Right cardiac atrium (tissue), 5 donors: ENCODE measurements at regions not wholly inside any gene's neighbourhood (a gene's known extent, or its start where the extent isn't known, plus 50 kb on each side); places are given as distances from the start of the nearest gene placed in this dataset.
"Not testable (repeated sequence)": the region's sequence is repeated elsewhere in the genome, so short reads cannot be mapped to it uniquely, and the experiment has no call there.

Experiments
- ATAC-seq, 2 donors: fragments of 200-7000 bp; cut with Tn5 transposase; one replicate each; pipeline versions ENCODE4 v1.8.0 to v1.9.1; 2020; ENCODE audit warnings: moderate library complexity in 2 of 2, mild to moderate bottlenecking in 1 of 2
- DNase-seq, 3 donors: peaks; one replicate each; pipeline ENCODE4 v3.0.0-alpha.2; 2020
- H3K27ac ChIP-seq: one replicate; pipeline ENCODE4 v1.5.1; 2013; ENCODE audit warnings: mild to moderate bottlenecking, low read length, control low read depth, moderate library complexity
- H3K27me3 ChIP-seq: one replicate; pipeline ENCODE4 v1.6.1; 2013; ENCODE audit not compliant: control insufficient read depth, insufficient read depth
- H3K4me1 ChIP-seq: one replicate; pipeline ENCODE4 v1.6.1; 2013; ENCODE audit warnings: low read length; ENCODE audit not compliant: control insufficient read depth, insufficient read depth
- H3K4me3 ChIP-seq: one replicate; pipeline ENCODE4 v1.5.1; 2013; ENCODE audit warnings: low read length, control low read depth
- H3K9me3 ChIP-seq: one replicate; pipeline ENCODE4 v1.6.1; 2013; ENCODE audit warnings: low read length; ENCODE audit not compliant: control insufficient read depth
- WGBS: extraction: QIAGEN DNeasy Blood & Tissue Kit; methylation state at CpG from one replicate; pipeline ENCODE4 v1.1.7; 2013; 5-methylcytosine and 5-hydroxymethylcytosine counted together
- intact Hi-C, 4 donors: fragments of 100-400 bp; cut with DNase I; formaldehyde crosslinking; loops; one replicate each; pipeline versions ENCODE4 v1.11.0 to v1.14.0; 2022 to 2023
- donor health status: healthy with polysubstance abuse.
- donor health status: DM: no; HTN: yes; CAD: no.
- donor health status: DM: no; HTN: no; CAD: no.
- donor health status: DM: no; HTN: yes; CAD: no; lungs with severe emphysema.
- donor health status: DM: yes; HTN: yes; CAD: no.

- 87% methylated on average over 1 of the region's 1 CpG for WGBS
- H3K27ac ChIP-seq, result no peak overlapping the region
- H3K4me1 ChIP-seq, result no peaks in the 10 kb centered on the region
- intact Hi-C loops, result no loop called here
- H3K4me3 ChIP-seq, result no peak overlapping the region
- no peak for DNase-seq
- no peak for ATAC-seq
- no peaks in the 10 kb centered on the region for H3K27me3 ChIP-seq
- no peaks in the 10 kb centered on the region for H3K9me3 ChIP-seq
Measured at GRCh38 chr6:114936080-114936479, 593.3 kb upstream of the HS3ST5 start.

GRCh38 chr6:114934079-114934478 lies 591.3 kb upstream of the HS3ST5 start:
- Histone ChIP-seq H3K27ac (no peak overlapping the region), H3K4me3 (no peak overlapping the region), H3K27me3 (no peaks in the 10 kb centered on the region), H3K9me3 (no peaks in the 10 kb centered on the region), H3K4me1 (no peaks in the 10 kb centered on the region)
- no peak for DNase-seq
- intact Hi-C loops, result no loop called here
- WGBS, result 86% methylated on average over 1 of the region's 1 CpG
- no peak for ATAC-seq

- H3K4me1 ChIP-seq, H3K4me3 ChIP-seq, DNase-seq, H3K27ac ChIP-seq, H3K27me3 ChIP-seq, intact Hi-C loops, ATAC-seq, H3K9me3 ChIP-seq: not testable (repeated sequence)
- WGBS, result 83% methylated on average over 8 of the region's 8 CpGs
Measured at GRCh38 chr6:114928731-114929130, 585.9 kb upstream of the HS3ST5 start.

GRCh38 chr6:114906096-114906495 lies 563.3 kb upstream of the HS3ST5 start:
- ATAC-seq (no peak), DNase-seq (no peak)
- no peak overlapping the region for H3K4me3 ChIP-seq
- no peaks in the 10 kb centered on the region for H3K9me3 ChIP-seq
- 78% methylated on average over 2 of the region's 2 CpGs for WGBS
- intact Hi-C loops, result no loop called here
- no peaks in the 10 kb centered on the region for H3K4me1 ChIP-seq
- no peaks in the 10 kb centered on the region for H3K27me3 ChIP-seq
- no peak overlapping the region for H3K27ac ChIP-seq

GRCh38 chr6:114897536-114897935 lies 554.7 kb upstream of the HS3ST5 start:
- intact Hi-C loops, result no loop called here
- ATAC-seq, result no peak
- H3K4me1 ChIP-seq, result no peaks in the 10 kb centered on the region
- no peak for DNase-seq
- H3K27ac ChIP-seq, result no peak overlapping the region
- no peaks in the 10 kb centered on the region for H3K27me3 ChIP-seq
- H3K9me3 ChIP-seq, result no peaks in the 10 kb centered on the region
- H3K4me3 ChIP-seq, result no peak overlapping the region

- Histone ChIP-seq H3K4me3 (no peak overlapping the region), H3K9me3 (no peaks in the 10 kb centered on the region), H3K27me3 (no peaks in the 10 kb centered on the region), H3K27ac (no peak overlapping the region), H3K4me1 (no peaks in the 10 kb centered on the region)
- DNase-seq (no peak), ATAC-seq (no peak)
- intact Hi-C loops, result no loop called here
Measured at GRCh38 chr6:114892211-114892610, 549.4 kb upstream of the HS3ST5 start.

GRCh38 chr6:114888241-114888640 lies 545.4 kb upstream of the HS3ST5 start:
- H3K9me3 ChIP-seq, result no peaks in the 10 kb centered on the region
- H3K4me1 ChIP-seq, result no peaks in the 10 kb centered on the region
- no peaks in the 10 kb centered on the region for H3K27me3 ChIP-seq
- H3K27ac ChIP-seq, result no peak overlapping the region
- ATAC-seq (no peak), DNase-seq (no peak)
- H3K4me3 ChIP-seq, result no peak overlapping the region
- intact Hi-C loops, result no loop called here

GRCh38 chr6:114886670-114887436 lies 544.0 kb upstream of the HS3ST5 start:
- no peak overlapping the region for H3K27ac ChIP-seq
- no peak overlapping the region for H3K4me3 ChIP-seq
- intact Hi-C loops, result no loop called here
- ATAC-seq (no peak), DNase-seq (no peak)
- H3K27me3 ChIP-seq, result no peaks in the 10 kb centered on the region
- no peaks in the 10 kb centered on the region for H3K4me1 ChIP-seq
- H3K9me3 ChIP-seq, result no peaks in the 10 kb centered on the region

- Histone ChIP-seq H3K27me3 (no peaks in the 10 kb centered on the region), H3K4me1 (no peaks in the 10 kb centered on the region), H3K9me3 (no peaks in the 10 kb centered on the region), H3K4me3 (no peak overlapping the region), H3K27ac (no peak overlapping the region)
- intact Hi-C loops, result no loop called here
- no peak for DNase-seq
- no peak for ATAC-seq
Measured at GRCh38 chr6:114879693-114880092, 536.9 kb upstream of the HS3ST5 start.

GRCh38 chr6:114878091-114878490 lies 535.3 kb upstream of the HS3ST5 start:
- intact Hi-C loops, result no loop called here
- Histone ChIP-seq H3K4me3 (no peak overlapping the region), H3K9me3 (no peaks in the 10 kb centered on the region), H3K27me3 (no peaks in the 10 kb centered on the region), H3K27ac (no peak overlapping the region), H3K4me1 (no peaks in the 10 kb centered on the region)
- DNase-seq (no peak), ATAC-seq (no peak)
- WGBS, result 63% methylated on average over 2 of the region's 2 CpGs

- no peak for DNase-seq
- intact Hi-C loops, result no loop called here
- no peaks in the 10 kb centered on the region for H3K9me3 ChIP-seq
- no peak for ATAC-seq
- H3K27me3 ChIP-seq, result no peaks in the 10 kb centered on the region
- no peak overlapping the region for H3K27ac ChIP-seq
- H3K4me1 ChIP-seq, result no peaks in the 10 kb centered on the region
- WGBS, result 71% methylated on average over 4 of the region's 4 CpGs
- no peak overlapping the region for H3K4me3 ChIP-seq
Measured at GRCh38 chr6:114874410-114874809, 531.6 kb upstream of the HS3ST5 start.

- peak in 2 of 3 donors; percentile 13 to 15 for DNase-seq
- H3K9me3 ChIP-seq, H3K27me3 ChIP-seq, H3K4me1 ChIP-seq, H3K4me3 ChIP-seq, intact Hi-C loops, ATAC-seq, H3K27ac ChIP-seq: not testable (repeated sequence)
- WGBS, result 90% methylated on average over 14 of the region's 14 CpGs
Measured at GRCh38 chr6:114865506-114865905, 522.7 kb upstream of the HS3ST5 start.
